CD4-positive, alpha-beta memory T cell (primary cell): ENCODE measurements at regions not wholly inside any gene's neighbourhood (a gene's known extent, or its start where the extent isn't known, plus 50 kb on each side); places are given as distances from the start of the nearest gene placed in this dataset.

ENCODE experiments used
- CTCF ChIA-PET: fragments of 350-600 bp; sonication (Branson Sonifier 250); formaldehyde crosslinking; loops from one replicate; lab custom pipeline; 2021; ENCODE audit warnings: inconsistent platforms; ENCODE audit not compliant: partially characterized antibody; lab: Charles Lee
- POLR2A ChIA-PET: fragments of 350-600 bp; sonication (Branson Sonifier 250); formaldehyde crosslinking; loops from one replicate; lab custom pipeline; 2021; ENCODE audit not compliant: partially characterized antibody; lab: Charles Lee
- DNase-seq, 5 donors: peaks; one replicate each; pipeline versions ENCODE4 v3.0.0 to v3.0.0-alpha.2; 2020 to 2022; ENCODE audit warnings: mixed read lengths in 1 of 5
- H3K27ac ChIP-seq: one replicate; pipeline ENCODE4 v1.7.0; 2013; ENCODE audit warnings: low read depth, low read length
- H3K27me3 ChIP-seq: 2 replicates; pipeline ENCODE4 v1.7.0; 2013; ENCODE audit warnings: mild to moderate bottlenecking, low read length, moderate library complexity; ENCODE audit not compliant: insufficient read depth
- H3K36me3 ChIP-seq: 2 replicates; pipeline ENCODE4 v1.7.0; 2013; ENCODE audit warnings: mild to moderate bottlenecking, low read length, moderate library complexity; ENCODE audit not compliant: insufficient read depth
- H3K4me1 ChIP-seq: 2 replicates; pipeline ENCODE4 v1.7.0; 2013; ENCODE audit warnings: mild to moderate bottlenecking, low read length, moderate library complexity; ENCODE audit not compliant: insufficient read depth
- H3K4me3 ChIP-seq, 2 donors: one replicate each; pipeline ENCODE4 v1.7.0; 2013; ENCODE audit warnings: low read length in 2 of 2, mild to moderate bottlenecking in 1 of 2
- H3K9me3 ChIP-seq, 2 donors: one replicate each; pipeline ENCODE4 v1.7.0; 2013; ENCODE audit warnings: low read length in 2 of 2, control low read depth in 1 of 2; ENCODE audit not compliant: control insufficient read depth in 1 of 2
- H3K27ac Mint-ChIP-seq, 7 donors: one replicate each; pipeline ENCODE4 v1.8.0; 2020 to 2021; ENCODE audit warnings: mixed read lengths in 7 of 7, mild to moderate bottlenecking in 6 of 7, inconsistent platforms in 3 of 7, moderate library complexity in 3 of 7
- H3K27me3 Mint-ChIP-seq, 2 donors: one replicate each; pipeline ENCODE4 v1.8.0; 2020 to 2021; ENCODE audit warnings: mixed read lengths in 2 of 2
- H3K36me3 Mint-ChIP-seq, 2 donors: one replicate each; pipeline ENCODE4 v1.8.0; 2020 to 2021; ENCODE audit warnings: mixed read lengths in 2 of 2, inconsistent platforms in 1 of 2, mild to moderate bottlenecking in 1 of 2
- H3K4me1 Mint-ChIP-seq, 4 donors: one replicate each; pipeline ENCODE4 v1.8.0; 2020 to 2021; ENCODE audit warnings: mixed read lengths in 4 of 4, mild to moderate bottlenecking in 1 of 4
- H3K4me3 Mint-ChIP-seq, 8 donors: one replicate each; pipeline ENCODE4 v1.8.0; 2020 to 2021; ENCODE audit warnings: mixed read lengths in 8 of 8, mild to moderate bottlenecking in 7 of 8, moderate library complexity in 6 of 8, inconsistent platforms in 3 of 8
- H3K9me3 Mint-ChIP-seq, 8 donors: one replicate each; pipeline ENCODE4 v1.8.0; 2020 to 2021; ENCODE audit warnings: mixed read lengths in 8 of 8, mild to moderate bottlenecking in 5 of 8, inconsistent platforms in 3 of 8, moderate library complexity in 1 of 8
- intact Hi-C: fragments of 100-400 bp; cut with micrococcal nuclease; formaldehyde crosslinking; loops from one replicate; pipeline ENCODE4 v1.15.1; 2023

GRCh38 chr13:99034333-99035085 lies 56.6 kb upstream of the DOCK9 start:
- Mint-ChIP-seq H3K4me3 (no peak overlapping the region), H3K36me3 (peaks cover 14 to 25% of the 10 kb centered on the region in 2 donors), H3K4me1 (peaks cover 29 to 72% (median 50%) of the 10 kb centered on the region in 4 donors), H3K9me3 (no peaks in the 10 kb centered on the region), H3K27me3 (no peaks in the 10 kb centered on the region), H3K27ac (peak overlapping the region in 3 of 7 donors; percentile 55 to 85 (median 63))
- intact Hi-C loops = loop anchor here (1.0 kb wide), 1 partner anchor 194 kb away; no protein-coding TSS in a partner anchor
- ChIA-PET POLR2A (interaction anchor here (0.9 to 1.3 kb wide), 2 partner anchors 17 to 165 kb away, joined by 3 read pairs; no protein-coding TSS in a partner anchor), CTCF (interaction anchor here (0.7 to 6.0 kb wide), 19 partner anchors 10 to 196 kb away, joined by 3 to 41 read pairs (median 4); no protein-coding TSS in a partner anchor)
- H3K36me3 ChIP-seq = peaks cover 4% of the 10 kb centered on the region
- H3K27ac ChIP-seq = no peak overlapping the region
- no peaks in the 10 kb centered on the region for H3K9me3 ChIP-seq
- DNase-seq = no peak
- no peaks in the 10 kb centered on the region for H3K27me3 ChIP-seq
- H3K4me1 ChIP-seq = peaks cover 21% of the 10 kb centered on the region
- no peak overlapping the region for H3K4me3 ChIP-seq

DNA sequence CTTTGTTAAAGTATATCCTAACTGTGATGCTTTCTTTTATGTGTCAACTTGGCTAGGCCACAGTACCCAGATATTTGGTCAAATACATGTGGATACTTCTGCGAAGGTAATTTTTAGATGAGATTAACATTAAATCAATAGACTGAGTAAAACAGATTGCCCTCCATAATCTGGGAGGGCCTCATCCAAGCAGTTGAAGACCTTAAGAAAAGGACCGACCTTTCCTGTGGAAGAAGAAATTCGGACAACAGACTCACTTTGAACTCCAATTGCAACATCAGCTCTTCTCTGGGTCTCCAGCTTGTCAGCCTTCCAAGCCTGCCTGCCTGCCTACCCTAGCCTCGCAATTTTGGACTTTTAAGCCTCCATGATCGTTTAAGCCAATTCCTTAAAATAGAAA lies 57.9 kb upstream of the DOCK9 start:
- Histone ChIP-seq H3K4me3 (no peak overlapping the region), H3K27ac (no peak overlapping the region), H3K27me3 (no peaks in the 10 kb centered on the region), H3K9me3 (no peaks in the 10 kb centered on the region), H3K36me3 (peaks cover 4% of the 10 kb centered on the region), H3K4me1 (peaks cover 25% of the 10 kb centered on the region)
- POLR2A ChIA-PET = interaction anchor here (1.3 kb wide), 1 partner anchor 15 kb away, joined by 3 read pairs; no protein-coding TSS in a partner anchor
- peak overlapping the region in 1 of 7 donors; percentile 30 for H3K27ac Mint-ChIP-seq
- H3K4me1 Mint-ChIP-seq = peaks cover 28 to 72% (median 49%) of the 10 kb centered on the region in 4 donors
- no peaks in the 10 kb centered on the region for H3K9me3 Mint-ChIP-seq
- peak overlapping the region in 1 of 8 donors; percentile 3 for H3K4me3 Mint-ChIP-seq
- DNase-seq = no peak
- H3K27me3 Mint-ChIP-seq = no peaks in the 10 kb centered on the region
- CTCF ChIA-PET = interaction anchor here (4.6 to 6.0 kb wide), 2 partner anchors 9 to 166 kb away, joined by 38 to 41 read pairs; no protein-coding TSS in a partner anchor
- peaks cover 14 to 18% of the 10 kb centered on the region in 2 donors for H3K36me3 Mint-ChIP-seq
- intact Hi-C loops = no loop called here

DNA sequence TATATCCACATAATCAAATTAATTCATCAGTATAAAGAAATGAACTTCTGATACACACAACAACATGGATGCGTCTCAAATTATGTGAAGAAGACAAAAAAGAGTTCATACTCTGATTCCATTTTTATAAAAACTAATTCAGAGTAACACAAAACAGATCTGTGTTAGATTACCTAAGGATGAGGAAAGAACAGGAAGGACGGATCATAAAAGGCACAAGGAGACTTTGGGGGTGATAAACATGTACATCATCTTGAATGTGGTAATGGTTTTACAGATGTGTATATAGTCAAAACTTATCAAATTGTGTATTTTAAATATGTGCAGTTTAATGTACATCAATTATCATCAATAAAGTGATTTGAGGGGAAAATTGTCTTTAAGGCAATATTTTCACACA lies 59.9 kb upstream of the DOCK9 start:
- Mint-ChIP-seq H3K4me1 (peaks cover 41 to 82% (median 60%) of the 10 kb centered on the region in 4 donors), H3K27ac (peak overlapping the region in 3 of 7 donors; percentile 8 to 50 (median 26)), H3K4me3 (no peak overlapping the region), H3K9me3 (no peaks in the 10 kb centered on the region), H3K27me3 (no peaks in the 10 kb centered on the region), H3K36me3 (peaks cover 14 to 18% of the 10 kb centered on the region in 2 donors)
- no peak for DNase-seq
- peaks cover 4% of the 10 kb centered on the region for H3K36me3 ChIP-seq
- POLR2A ChIA-PET = interaction anchor here (0.6 to 1.3 kb wide), 2 partner anchors 11 to 36 kb away, joined by 3 to 5 read pairs; no protein-coding TSS in a partner anchor
- intact Hi-C loops = no loop called here
- no peaks in the 10 kb centered on the region for H3K27me3 ChIP-seq
- CTCF ChIA-PET = interaction anchor here (0.6 to 6.0 kb wide), 4 partner anchors 9 to 179 kb away, joined by 3 to 41 read pairs (median 4); no protein-coding TSS in a partner anchor
- no peak overlapping the region for H3K27ac ChIP-seq
- H3K9me3 ChIP-seq = no peaks in the 10 kb centered on the region
- H3K4me3 ChIP-seq = no peak overlapping the region
- H3K4me1 ChIP-seq = peaks cover 40% of the 10 kb centered on the region

DNA sequence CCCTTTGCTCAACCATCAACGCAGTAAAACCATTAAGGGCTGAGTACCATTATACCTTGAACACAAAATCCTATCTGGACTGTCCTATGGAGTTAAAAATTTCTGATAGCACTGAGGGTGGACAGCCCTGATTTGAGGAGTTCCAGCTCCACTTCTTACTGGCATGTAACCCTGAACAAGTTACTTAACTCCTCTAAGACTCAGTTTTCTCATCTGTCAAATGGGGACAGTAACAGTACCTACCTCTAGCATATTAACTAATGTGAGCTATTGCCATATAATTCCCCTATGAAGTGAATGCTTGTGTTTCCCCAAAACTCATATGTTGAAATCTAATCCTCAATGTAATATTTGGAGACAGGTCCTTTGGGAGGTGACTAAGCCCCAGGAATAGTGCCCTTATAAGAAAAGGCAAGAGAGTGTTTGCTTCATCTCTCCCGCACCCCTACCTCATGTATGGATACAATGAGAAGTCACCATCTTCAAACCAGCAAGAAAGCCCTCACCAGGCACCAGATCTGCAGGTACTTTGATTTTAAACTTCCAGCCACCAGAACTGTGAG lies 61.9 kb upstream of the DOCK9 start:
- Mint-ChIP-seq H3K4me1 (peaks cover 49 to 83% (median 68%) of the 10 kb centered on the region in 4 donors), H3K4me3 (peak overlapping the region in 1 of 8 donors; percentile 6), H3K27ac (peak overlapping the region; percentile 10 to 95 (median 45)), H3K36me3 (peaks cover 12% of the 10 kb centered on the region in 2 donors), H3K9me3 (no peaks in the 10 kb centered on the region), H3K27me3 (no peaks in the 10 kb centered on the region)
- Histone ChIP-seq H3K36me3 (peaks cover 4% of the 10 kb centered on the region), H3K27ac (no peak overlapping the region), H3K4me1 (peaks cover 52% of the 10 kb centered on the region), H3K27me3 (no peaks in the 10 kb centered on the region), H3K9me3 (no peaks in the 10 kb centered on the region), H3K4me3 (no peak overlapping the region)
- intact Hi-C loops = no loop called here
- DNase-seq = no peak
- CTCF ChIA-PET = no interaction called here
- POLR2A ChIA-PET = no interaction called here

GRCh38 chr13:99040536-99041131 lies 62.8 kb upstream of the DOCK9 start:
- Histone ChIP-seq H3K4me1 (peaks cover 61% of the 10 kb centered on the region), H3K27ac (peak overlapping the region; percentile 7), H3K36me3 (no peaks in the 10 kb centered on the region), H3K4me3 (no peak overlapping the region), H3K9me3 (no peaks in the 10 kb centered on the region), H3K27me3 (no peaks in the 10 kb centered on the region)
- no peak for DNase-seq
- peak overlapping the region in 3 of 8 donors; percentile 10 to 61 (median 47) for H3K4me3 Mint-ChIP-seq
- H3K36me3 Mint-ChIP-seq = peaks cover 4% of the 10 kb centered on the region in 2 donors
- POLR2A ChIA-PET = interaction anchor here (1.0 kb wide), 1 partner anchor 48 kb away, joined by 3 read pairs; no protein-coding TSS in a partner anchor
- CTCF ChIA-PET = no interaction called here
- intact Hi-C loops = no loop called here
- peak overlapping the region; percentile 30 to 95 (median 85) for H3K27ac Mint-ChIP-seq
- no peaks in the 10 kb centered on the region for H3K27me3 Mint-ChIP-seq
- H3K4me1 Mint-ChIP-seq = peaks cover 55 to 84% (median 70%) of the 10 kb centered on the region in 4 donors
- no peaks in the 10 kb centered on the region for H3K9me3 Mint-ChIP-seq

DNA sequence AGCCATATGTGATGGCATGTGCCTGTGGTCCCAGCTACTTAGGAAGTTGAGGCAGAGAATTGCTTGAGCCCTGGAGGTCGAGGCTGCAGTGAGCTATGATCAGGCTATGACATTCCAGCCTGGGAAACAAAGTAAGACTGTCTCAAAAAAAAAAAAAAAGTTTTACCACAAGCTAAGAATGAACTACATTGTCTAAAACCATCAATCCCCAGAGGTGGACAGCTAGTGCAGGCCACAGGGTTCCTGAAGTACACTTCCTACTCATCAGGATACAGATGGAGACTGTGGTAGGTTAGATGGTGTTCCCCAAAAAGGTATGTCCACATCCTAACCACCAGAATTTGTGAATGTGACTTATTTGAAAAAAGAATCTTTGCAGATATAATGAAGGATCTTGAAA lies 63.5 kb upstream of the DOCK9 start:
- Mint-ChIP-seq H3K4me1 (peaks cover 60 to 86% (median 73%) of the 10 kb centered on the region in 4 donors), H3K27me3 (no peaks in the 10 kb centered on the region), H3K27ac (peak overlapping the region; percentile 65 to 98 (median 94)), H3K9me3 (no peaks in the 10 kb centered on the region), H3K4me3 (peak overlapping the region; percentile 2 to 75 (median 36)), H3K36me3 (peaks cover 0 to 2% of the 10 kb centered on the region in 2 donors)
- intact Hi-C loops = no loop called here
- Histone ChIP-seq H3K27me3 (no peaks in the 10 kb centered on the region), H3K27ac (peak overlapping the region; percentile 16), H3K9me3 (no peaks in the 10 kb centered on the region), H3K4me3 (no peak overlapping the region), H3K4me1 (peaks cover 68% of the 10 kb centered on the region), H3K36me3 (no peaks in the 10 kb centered on the region)
- ChIA-PET CTCF (no interaction called here), POLR2A (interaction anchor here (0.6 to 1.0 kb wide), 2 partner anchors 31 to 47 kb away, joined by 3 read pairs; no protein-coding TSS in a partner anchor)
- no peak for DNase-seq
